GM19025 (cell line): ENCODE measurements at regions not wholly inside any gene's neighbourhood (a gene's known extent, or its start where the extent isn't known, plus 50 kb on each side); places are given as distances from the start of the nearest gene placed in this dataset.
"Not testable (repeated sequence)": the region's sequence is repeated elsewhere in the genome, so short reads cannot be mapped to it uniquely, and the experiment has no call there.

Source experiments
- ATAC-seq: cut with Tn5 transposase; IDR thresholded peaks from one replicate; pipeline ENCODE4 v1.9.1; 2021; ENCODE audit warnings: mild to moderate bottlenecking, low read depth, moderate library complexity; ENCODE audit not compliant: unreplicated experiment

DNA sequence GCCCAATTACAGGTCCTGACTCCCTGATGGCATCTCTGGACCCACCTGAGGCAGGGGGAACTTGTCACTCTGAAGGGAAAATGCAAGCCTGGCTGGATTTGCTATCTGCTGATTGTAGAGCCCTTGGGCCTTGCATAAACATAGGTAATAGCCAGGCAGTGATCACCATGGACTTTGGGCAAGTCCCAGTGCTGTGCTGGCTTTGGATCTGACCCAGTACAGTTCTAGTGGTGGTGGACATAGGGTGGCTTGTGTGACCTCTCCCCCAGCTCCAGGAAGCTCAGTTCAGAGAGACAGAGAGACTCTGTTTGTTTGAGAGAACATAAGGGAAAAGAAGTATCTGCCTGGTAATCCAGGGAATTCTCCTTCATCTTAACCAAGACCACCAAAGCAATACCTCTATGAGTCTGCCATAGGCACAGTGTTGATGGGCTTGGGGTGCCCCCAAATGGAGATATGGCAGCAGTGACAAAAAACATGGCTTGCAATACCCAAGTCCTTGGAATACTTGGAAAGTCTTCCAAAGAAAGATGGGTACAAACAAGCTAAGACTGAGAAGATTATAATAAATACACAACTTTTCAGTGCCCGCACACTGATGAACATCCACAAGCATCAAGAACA, 348.5 kb downstream of the PYDC2 start:
- no peak for ATAC-seq

- ATAC-seq = no peak
Measured at GRCh38 chr3:191813245-191813644, 352.3 kb downstream of the PYDC2 start.

DNA sequence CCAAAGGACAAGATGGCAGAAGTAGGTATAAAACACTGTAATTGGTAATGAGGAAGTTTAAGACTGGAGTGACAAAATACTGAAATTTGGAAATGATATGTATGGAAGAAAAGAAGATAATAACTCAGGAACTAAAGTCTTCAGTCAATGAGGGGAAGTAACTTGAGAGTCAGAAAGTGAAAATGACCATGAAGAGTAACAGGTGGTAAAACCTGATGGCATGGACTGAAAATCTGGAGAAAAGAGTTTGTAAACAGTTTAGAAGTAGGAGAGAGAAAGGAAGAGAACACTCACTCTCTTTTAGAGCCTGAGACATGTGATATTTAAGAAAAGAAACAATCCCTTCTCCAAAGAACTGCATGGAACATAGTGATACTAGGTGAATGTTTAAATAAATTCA, 387.9 kb downstream of the PYDC2 start:
- no peak for ATAC-seq

DNA sequence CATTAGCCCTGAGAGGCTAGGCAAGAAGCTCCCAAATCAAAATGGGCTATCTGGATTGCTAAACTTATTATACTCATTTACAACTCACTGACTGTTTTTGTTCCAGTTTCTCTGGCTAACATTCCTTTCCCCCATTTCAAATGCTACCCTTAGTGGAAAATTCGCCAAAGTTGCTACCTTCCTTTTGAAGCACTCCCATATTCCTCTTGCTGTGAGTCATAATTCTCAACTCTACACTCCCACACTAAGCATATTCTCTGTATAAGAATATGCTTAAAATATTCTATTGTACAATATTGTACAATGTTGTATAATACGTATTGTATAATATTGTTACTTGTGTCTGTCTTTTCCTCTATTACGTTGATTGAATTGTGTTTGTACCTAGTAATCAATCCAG, 398.6 kb downstream of the PYDC2 start:
- no peak for ATAC-seq

DNA sequence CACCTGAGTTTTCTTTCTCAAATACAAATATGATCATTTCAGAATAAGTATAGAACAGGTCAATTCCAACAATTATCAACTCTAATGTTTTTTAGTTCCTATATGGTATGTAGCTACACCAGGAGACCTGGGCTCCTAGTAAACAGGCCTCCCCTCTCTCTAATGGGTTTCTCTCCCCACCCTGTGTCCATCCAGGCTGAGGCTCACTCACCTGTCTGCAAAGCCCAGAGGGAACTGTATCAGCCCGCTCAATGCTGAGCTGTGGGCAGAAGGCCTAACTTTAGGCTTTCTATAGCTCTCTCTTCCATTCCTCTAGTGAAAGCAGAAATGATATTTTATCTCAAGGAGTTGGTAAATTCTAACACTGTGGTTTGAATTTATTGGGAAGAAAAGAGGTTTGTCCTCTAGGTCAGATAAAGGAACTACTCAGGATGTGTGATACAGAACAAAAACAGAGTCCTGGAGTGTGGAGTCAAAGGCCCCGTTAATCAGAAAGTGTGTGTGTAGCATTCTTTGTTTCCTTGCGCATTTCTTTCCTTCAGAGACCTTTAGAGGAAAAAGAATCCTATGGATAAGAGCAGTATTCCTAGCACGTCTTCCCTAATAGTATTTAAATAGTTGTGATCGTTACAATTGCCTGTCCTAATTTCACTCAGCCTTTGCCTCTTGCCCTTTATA, 408.9 kb downstream of the PYDC2 start:
- no peak for ATAC-seq

- ATAC-seq = no peak
Measured at GRCh38 chr3:191873736-191874135, 412.8 kb downstream of the PYDC2 start.

DNA sequence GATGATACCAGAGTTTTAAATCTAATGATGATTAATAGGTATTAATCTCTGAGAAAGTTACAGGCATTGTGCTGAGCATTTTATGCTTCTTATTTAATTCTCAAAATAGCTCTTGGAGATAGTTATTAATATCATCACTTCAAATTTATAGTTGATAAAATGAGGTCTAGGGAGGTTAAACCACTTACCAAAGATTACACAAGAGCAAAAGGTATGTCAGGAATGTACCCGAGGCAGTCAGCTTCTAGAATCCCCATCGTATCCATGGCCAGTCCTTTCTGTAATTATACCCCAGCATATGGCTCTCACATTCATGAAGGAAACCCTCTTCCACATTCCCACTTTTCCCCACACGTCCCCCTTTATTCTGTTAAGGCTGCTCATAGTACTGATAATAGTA, 421.3 kb downstream of the PYDC2 start:
- ATAC-seq = no peak

DNA sequence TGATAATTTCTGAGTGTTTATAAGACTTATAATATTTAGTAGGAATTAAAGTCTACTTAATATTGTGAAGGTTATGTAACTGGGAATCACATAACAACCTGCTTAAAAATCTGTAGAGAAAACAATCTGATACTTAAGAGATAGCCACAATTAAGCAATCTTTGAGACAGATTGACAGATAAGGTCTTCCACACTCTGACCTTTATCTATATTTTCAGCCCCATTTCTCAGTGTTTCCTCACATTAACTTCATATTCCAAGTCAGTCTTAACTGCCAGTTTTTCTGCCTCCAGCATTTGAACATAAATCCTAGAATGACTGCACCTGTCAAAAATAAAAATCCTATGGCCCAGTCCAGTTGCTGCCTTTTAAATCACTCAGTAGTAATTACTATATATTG, 423.2 kb downstream of the PYDC2 start:
- ATAC-seq = no peak

- ATAC-seq = no peak
Measured at GRCh38 chr3:191889106-191889505, 428.1 kb downstream of the PYDC2 start.

GRCh38 chr3:191889756-191890155, 428.8 kb downstream of the PYDC2 start:
- ATAC-seq = no peak

GRCh38 chr3:191894406-191894805, 433.4 kb downstream of the PYDC2 start:
- no peak for ATAC-seq

DNA sequence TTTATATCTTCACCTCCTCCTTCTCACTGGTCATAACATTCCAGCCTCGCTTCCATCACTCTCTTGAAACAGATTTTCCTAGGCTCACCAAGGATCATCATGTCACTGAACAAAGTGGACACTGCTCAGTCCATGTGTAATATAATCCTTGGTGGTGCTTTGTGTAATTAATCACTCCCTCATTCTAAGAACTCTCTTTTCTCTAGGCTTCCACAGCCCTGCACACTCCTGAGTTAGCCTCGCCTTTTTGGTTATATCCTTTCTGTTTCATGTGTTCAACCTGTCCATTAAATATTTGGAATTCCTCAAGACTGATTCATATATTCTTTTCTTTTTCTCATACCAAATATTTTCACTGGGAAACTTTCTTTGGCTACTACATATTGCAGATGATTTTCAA, 440.8 kb downstream of the PYDC2 start:
- ATAC-seq = no peak

- no peak for ATAC-seq
Measured at GRCh38 chr3:191912616-191913204, 451.7 kb downstream of the PYDC2 start.

DNA sequence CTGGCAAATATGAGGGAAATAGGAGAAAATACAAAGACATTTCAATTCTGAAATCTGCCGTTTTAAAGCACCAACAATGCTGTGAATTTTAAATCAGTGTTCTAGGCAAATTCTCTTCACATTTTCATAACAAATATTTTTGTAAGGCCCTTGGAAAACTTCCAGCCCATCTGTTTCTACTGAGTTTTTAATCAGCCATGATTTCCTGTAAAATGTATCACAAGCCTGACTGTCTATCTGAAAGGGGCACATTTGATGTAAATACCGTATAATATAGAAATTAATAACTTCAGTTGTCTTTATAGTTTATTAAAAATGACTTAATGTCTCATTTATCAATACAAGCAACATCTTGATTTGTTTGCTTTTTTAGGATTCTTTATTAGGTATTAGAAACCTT, 454.7 kb downstream of the PYDC2 start:
- no peak for ATAC-seq

GRCh38 chr3:191919491-191920026, 458.6 kb downstream of the PYDC2 start:
- no peak for ATAC-seq

DNA sequence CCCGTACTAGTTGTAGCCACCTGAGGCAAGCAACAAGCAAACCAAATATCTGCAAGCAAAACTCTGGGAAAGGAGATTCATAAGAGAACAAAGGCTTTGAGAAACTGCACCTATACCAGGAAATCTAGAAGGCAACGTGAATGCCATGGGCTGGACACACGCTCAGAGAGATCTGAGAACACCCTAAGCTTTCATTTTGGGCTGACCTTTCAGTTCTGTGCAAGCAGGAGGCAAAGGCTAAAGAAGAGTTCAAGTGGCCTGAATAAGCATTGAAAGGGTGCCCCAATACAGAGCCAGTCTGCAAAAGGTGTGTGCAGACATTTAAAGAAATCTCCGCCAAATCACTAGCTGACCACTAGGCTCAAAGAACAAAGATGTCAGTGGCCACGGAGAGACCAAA, 461.6 kb downstream of the PYDC2 start:
- ATAC-seq = no peak

GRCh38 chr3:191927183-191927817, 466.3 kb downstream of the PYDC2 start:
- ATAC-seq = not testable (repeated sequence)

- ATAC-seq = not testable (repeated sequence)
Measured at GRCh38 chr3:191927998-191928397, 467.0 kb downstream of the PYDC2 start.

DNA sequence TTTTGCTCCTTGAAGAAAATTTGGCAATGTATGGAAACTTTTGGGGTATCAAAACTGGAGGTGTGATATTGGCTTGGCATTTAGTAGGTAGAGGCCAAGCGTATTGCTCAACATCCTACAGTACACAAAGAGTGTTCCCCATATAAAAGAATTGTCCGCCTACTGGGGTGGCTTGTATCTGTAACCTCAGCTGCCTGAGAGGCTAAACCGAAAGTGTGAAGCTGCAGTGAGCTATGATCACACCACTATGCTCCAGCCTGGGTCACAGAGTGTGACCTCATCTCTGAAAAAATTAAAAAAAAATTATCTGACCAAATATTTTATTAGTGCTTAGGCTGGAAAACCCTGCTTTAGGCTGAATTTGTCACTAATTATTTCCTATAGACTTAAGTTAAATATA, 483.9 kb downstream of the PYDC2 start:
- no peak for ATAC-seq

DNA sequence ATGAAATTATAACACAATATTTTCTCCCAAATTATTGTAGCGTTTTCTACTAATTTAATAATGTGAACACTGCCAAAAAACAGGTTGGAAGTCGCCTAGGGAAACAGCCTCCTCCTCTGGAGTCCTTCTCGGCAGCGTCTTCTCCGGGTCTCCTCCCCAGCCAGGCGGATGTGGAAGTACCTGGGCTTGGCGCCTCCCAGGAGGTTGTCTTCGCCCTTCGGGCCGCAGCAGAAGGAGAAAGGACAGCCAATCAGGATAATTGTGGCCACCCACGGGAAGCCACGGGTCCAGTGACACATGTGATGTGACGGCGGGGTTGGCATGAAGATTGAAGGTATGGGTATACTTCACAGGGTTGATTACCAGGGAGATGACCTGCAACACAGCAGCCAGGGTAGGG, 491.2 kb downstream of the PYDC2 start:
- no peak for ATAC-seq

GRCh38 chr3:191952609-191953008, 491.6 kb downstream of the PYDC2 start:
- no peak for ATAC-seq
